HG02623 (cell line): ENCODE measurements at regions not wholly inside any gene's neighbourhood (a gene's known extent, or its start where the extent isn't known, plus 50 kb on each side); places are given as distances from the start of the nearest gene placed in this dataset.

Experiments
- ATAC-seq: cut with Tn5 transposase; IDR thresholded peaks from one replicate; pipeline ENCODE4 v1.9.1; 2021; ENCODE audit warnings: moderate library complexity; ENCODE audit not compliant: unreplicated experiment

- no peak for ATAC-seq
Measured at GRCh38 chr13:50191004-50191403, 175.8 kb downstream of the KCNRG start.

DNA sequence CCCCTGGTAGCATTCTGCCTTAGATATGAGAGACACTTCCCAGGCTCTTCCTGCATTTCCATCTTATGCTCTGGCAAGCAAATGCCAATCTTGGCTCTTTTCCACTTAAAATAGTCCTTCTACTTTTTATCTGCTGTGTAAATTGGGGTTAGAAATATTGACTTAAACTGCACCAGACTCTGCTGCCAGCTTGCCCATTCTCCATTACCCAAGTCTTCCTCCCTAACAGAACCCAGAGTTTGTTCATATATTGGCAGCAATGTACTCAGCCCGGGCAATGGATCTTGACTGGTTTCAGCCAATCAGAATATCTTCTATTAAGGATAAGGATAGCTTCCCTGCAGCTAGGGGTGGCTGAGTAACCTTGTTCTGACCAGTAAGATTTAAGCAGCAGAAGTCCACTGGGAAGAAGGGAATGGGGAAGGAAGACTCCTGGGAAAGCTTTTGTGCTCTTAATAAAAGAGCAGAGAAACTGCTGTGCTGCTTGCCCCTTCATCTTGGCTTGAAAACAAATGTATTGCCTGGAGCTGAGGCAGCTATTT is 177.1 kb downstream of the KCNRG start:
- no peak for ATAC-seq

DNA sequence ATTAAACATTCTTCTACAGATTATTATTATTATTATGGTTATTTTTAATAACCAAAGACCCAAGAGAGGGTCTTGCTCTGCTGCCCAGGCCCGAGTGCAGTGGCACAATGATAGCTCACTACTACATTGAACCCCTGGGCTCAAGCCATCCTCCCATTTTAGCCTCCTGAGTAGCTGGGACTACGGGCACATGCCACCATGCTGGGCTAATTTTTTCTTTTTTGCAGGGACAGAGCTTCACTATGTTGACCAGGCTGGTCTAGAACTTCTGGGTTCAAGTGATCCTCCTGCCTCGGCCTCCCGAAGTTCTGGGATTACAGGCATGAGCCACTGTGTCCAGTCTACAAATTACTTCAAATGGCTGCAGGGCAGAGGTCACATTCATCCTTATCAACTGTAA is 179.8 kb downstream of the KCNRG start:
- no peak for ATAC-seq

GRCh38 chr13:50196118-50196517 is 180.9 kb downstream of the KCNRG start:
- no peak for ATAC-seq

DNA sequence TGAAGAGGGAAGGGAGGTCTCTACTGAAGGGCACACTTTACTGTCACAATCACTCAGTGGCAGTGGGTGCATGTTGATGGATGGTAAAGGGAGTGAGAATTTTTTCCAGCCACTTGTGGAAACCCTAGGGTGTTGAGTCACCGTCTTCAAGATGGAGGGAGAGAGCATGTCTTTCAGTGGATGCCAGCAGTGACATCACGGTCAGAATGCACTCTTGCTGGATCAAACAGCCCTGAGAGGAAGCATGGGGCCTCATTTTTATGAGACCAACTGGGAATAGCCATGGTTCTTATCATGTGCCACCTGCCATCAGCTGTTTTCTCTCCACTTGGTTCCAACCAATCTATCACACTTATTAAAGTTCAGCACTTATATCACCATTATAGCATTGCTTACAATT is 182.5 kb downstream of the KCNRG start:
- ATAC-seq: no peak

GRCh38 chr13:50198508-50198907 is 183.3 kb downstream of the KCNRG start:
- no peak for ATAC-seq

GRCh38 chr13:50200569-50200968 is 185.3 kb downstream of the KCNRG start:
- no peak for ATAC-seq

- ATAC-seq: no peak
Measured at GRCh38 chr13:50200988-50201387, 185.7 kb downstream of the KCNRG start.

DNA sequence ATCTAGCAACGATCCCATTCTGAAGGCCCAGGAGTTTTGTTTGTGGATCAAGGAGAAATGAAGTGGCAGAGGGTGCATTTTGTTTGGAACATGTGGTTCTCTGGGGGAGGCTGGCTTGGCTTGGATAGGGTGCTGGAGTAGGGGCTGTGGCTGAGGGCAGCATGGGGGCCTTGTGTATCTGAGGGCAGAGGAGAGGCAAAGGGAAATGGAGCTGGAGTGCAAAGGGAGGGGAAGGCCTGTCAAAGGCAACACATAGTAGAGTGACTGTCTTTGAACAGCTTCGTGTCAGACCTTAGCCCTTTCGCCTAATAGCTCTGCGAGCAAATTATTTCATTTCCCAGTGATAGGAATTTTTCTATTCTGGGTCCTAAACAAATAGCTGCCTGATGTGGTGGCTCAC is 187.2 kb downstream of the KCNRG start:
- no peak for ATAC-seq

- ATAC-seq: no peak
Measured at GRCh38 chr13:50203256-50203941, 188.2 kb downstream of the KCNRG start.

DNA sequence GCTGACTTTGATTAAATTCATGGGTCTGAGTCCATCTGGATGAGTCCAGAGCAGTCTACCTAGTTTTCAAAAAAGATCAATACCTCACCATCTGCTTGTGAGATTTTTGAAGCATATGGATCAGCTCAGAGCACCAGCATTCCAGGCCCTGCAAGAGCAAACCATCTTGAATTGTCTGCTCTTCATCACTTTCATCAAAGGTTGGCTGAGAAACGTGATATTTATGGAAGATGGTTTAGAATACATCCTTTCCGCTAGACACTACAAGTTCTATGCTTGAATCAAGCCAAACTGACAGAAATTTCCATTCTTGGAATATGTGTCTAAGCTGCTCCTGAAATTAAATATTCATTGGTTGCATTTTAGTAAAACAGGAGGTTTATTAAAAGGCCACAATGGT is 190.3 kb downstream of the KCNRG start:
- ATAC-seq: no peak

DNA sequence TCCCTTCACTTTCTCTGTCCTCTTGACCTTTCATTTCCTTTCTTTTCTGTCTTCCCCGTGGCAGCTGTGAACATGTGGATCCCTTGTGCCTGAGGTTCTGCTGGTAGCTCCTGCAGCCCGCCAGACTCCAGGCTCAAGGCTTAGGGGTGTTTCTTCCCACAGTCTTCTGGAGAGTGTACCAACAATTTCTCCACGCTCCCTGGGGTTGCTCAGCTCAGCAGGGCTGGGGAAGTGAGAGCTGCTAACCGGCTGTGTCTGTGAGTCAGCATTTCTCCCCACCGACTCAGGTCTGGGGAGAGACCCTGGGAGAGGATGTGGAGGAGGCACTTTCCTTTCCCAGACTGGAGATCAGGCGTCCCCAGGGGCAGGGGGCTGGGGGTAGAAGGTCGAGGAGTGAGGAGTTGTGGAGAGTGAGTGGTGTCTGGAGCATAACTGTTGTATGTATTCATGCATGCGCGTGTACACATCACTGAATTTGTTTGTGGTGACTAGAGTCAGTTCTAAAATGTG is 193.6 kb downstream of the KCNRG start:
- ATAC-seq: no peak

- no peak for ATAC-seq
Measured at GRCh38 chr13:50209631-50210030, 194.4 kb downstream of the KCNRG start.

DNA sequence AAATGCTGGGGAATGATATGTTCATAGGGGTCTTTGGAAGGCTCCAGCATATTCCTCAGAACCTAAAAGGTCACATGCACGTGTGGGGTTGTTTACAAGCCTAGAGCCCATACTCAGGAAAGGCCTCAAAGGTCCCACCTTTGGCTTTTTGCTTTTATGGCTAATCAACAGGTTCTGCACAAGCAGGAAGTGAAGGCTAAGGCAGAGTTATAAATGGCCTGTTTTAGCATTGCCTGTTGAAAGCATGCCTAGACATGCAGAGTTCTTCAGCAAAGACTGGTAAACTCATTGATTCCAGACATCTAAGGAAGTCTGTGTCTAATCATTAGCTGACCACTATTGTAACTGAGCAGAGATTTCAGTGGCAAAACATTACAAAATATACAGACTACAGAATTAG is 198.3 kb downstream of the KCNRG start:
- no peak for ATAC-seq

GRCh38 chr13:50214514-50214913 is 199.3 kb downstream of the KCNRG start:
- no peak for ATAC-seq

DNA sequence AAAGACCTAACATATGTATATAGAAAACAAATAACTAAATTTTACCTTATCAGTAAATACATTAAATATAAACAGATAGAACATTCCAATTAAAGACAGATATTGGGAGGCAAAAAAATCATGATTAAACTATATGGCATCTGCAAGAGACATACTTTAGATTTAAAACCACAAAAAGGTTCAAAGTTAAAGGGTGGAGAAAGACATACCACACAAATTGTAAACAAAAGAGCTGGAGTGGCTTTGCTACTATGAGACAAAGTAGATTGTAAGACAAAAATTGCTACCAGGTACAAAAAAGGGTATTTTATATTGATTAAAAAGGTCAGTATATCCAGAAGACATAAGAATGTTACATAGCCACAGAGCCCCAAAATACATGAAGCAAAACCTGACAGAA is 200.2 kb downstream of the KCNRG start:
- no peak for ATAC-seq

DNA sequence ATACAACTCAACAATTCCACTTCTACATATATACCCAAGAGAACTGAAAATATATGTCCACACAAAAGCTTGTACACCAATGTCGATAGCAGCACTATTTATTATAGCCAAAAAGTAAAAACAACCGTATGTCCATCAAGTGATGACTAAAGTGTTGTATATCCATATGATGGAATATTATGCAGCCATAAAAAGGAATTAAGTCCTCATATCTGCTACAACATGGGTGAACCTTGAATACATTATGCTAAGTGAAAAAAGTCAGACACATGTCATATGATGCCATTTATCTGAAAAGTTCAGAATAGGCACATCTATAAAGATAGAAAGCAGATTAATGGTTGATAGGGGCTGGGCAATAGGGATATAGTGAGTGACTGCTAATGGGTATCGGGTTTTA is 204.5 kb downstream of the KCNRG start:
- ATAC-seq: no peak

GRCh38 chr13:50220938-50221337 is 205.7 kb downstream of the KCNRG start:
- ATAC-seq: no peak

GRCh38 chr13:50222569-50223332 is 207.5 kb downstream of the KCNRG start:
- ATAC-seq: no peak

- ATAC-seq: peak; percentile 57
Measured at GRCh38 chr13:50224534-50224933, 209.3 kb downstream of the KCNRG start.

DNA sequence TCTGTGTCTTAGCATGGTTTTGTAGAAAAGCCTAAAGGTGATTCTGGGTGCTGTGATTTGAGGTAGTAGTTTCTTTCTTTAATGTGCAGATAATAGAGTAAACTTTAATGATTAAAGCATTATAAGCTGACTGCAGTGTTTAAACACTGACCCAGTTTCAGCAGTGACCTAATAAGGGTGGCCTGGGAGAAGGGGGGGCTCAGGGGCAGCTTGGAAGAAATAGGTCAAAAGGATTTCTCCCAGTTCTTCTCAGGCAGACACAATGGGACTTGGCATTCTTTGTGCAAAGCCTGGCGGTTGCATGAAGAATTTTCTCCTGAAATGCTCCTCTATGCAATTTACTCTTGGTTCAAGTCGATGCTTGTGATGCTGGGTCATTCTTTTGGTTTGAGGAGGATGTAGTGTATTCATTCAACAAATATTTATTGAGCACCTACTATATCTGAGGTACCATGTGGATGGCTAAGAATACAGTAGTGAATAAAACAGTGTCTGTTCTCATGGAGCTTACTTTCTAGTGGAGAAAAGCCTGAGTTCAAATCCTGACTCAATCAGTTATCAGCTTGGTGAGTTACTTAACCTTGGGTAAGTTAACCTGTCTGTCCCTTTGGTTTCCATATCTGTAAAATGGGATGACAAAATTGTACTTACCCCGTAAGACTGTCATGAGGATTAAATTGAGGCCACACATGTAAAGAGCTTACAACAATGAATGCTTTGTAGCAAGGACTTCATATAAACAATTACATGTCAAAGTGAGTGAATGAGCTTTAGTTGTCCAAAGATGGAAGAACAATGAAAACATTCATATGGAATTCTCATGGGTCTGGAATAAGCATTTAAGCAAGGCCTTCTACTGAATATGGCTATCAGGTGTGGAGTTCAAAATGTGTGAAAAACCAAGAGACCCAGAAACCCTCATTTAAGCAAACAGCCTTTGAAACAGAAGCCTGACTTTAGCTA is 210.2 kb downstream of the KCNRG start:
- no peak for ATAC-seq
